Type B pancreatic cell (in vitro differentiated cells): ENCODE measurements at regions not wholly inside any gene's neighbourhood (a gene's known extent, or its start where the extent isn't known, plus 50 kb on each side); places are given as distances from the start of the nearest gene placed in this dataset.

ENCODE experiments used
- DNase-seq: peaks from one replicate; pipeline ENCODE4 v3.0.0; 2021; ENCODE audit warnings: mixed read lengths; ENCODE audit not compliant: unreplicated experiment; ENCODE audit errors: extremely low spot score
- H3K27ac Mint-ChIP-seq: 2 replicates; pipeline ENCODE4 v1.8.0; 2021; ENCODE audit warnings: mild to moderate bottlenecking, mixed read lengths
- H3K27me3 Mint-ChIP-seq: 2 replicates; pipeline ENCODE4 v1.8.0; 2021; ENCODE audit warnings: mixed read lengths
- H3K36me3 Mint-ChIP-seq: 2 replicates; pipeline ENCODE4 v1.8.0; 2021; ENCODE audit warnings: mixed read lengths
- H3K4me1 Mint-ChIP-seq: one replicate; pipeline ENCODE4 v1.8.0; 2021; ENCODE audit warnings: mixed read lengths; ENCODE audit not compliant: unreplicated experiment
- H3K4me3 Mint-ChIP-seq: 2 replicates; pipeline ENCODE4 v1.8.0; 2021; ENCODE audit warnings: mild to moderate bottlenecking, mixed read lengths
- H3K9me3 Mint-ChIP-seq: 2 replicates; pipeline ENCODE4 v1.8.0; 2021; ENCODE audit warnings: mixed read lengths
- CTCF ChIP-seq: fragments of 200-600 bp; sonication (generic); conservative IDR thresholded peaks from 2 replicates; pipeline ENCODE4 v1.5.0; 2021; ENCODE audit warnings: antibody characterized with exemption, mild to moderate bottlenecking

- no peak overlapping the region for H3K4me3 Mint-ChIP-seq
- no peaks in the 10 kb centered on the region for H3K9me3 Mint-ChIP-seq
- no peak overlapping the region for H3K27ac Mint-ChIP-seq
- H3K4me1 Mint-ChIP-seq: no peaks in the 10 kb centered on the region
- DNase-seq: no peak
- peaks cover 18% of the 10 kb centered on the region for H3K27me3 Mint-ChIP-seq
- H3K36me3 Mint-ChIP-seq: no peaks in the 10 kb centered on the region
- TF ChIP-seq CTCF: no peak
Measured at GRCh38 chr14:104371031-104371430, 208.5 kb upstream of the C14orf180 start.

GRCh38 chr14:104371917-104372316 lies 207.6 kb upstream of the C14orf180 start:
- no peak for TF ChIP-seq CTCF
- H3K27ac Mint-ChIP-seq: no peak overlapping the region
- H3K27me3 Mint-ChIP-seq: peaks cover 18% of the 10 kb centered on the region
- H3K9me3 Mint-ChIP-seq: no peaks in the 10 kb centered on the region
- no peak for DNase-seq
- H3K4me3 Mint-ChIP-seq: no peak overlapping the region
- no peaks in the 10 kb centered on the region for H3K4me1 Mint-ChIP-seq
- no peaks in the 10 kb centered on the region for H3K36me3 Mint-ChIP-seq

DNA sequence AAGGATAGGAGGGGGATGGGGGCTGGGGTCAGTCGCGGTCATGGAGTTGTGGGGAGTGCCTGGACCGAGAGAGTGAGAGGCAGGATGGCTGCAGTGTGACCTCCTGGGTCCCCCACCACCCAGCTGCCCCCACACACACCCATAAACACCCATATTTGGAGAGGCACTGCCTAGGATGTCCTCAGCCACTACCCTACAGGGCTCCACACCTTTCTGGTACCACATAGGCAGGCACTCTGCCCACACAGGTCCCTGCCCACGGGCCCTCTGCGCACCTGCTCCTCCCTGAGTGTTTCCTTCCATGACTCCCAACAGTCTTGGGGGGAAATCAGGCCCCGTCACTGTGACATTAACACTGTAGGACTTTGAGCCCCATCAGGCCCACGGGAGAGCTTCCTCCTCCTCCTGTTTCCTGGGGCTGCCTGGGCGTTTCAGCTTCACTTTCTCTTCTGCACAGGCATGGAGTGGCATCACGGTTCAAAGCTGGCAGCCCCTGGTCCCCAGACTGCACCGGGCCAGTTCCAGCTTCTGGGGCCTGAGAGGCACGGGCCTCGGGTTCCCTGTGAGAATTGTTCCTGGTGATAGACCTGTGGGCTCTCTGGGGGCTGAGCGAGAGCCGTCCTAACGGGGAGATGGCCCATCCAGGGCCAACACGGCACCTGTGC lies 207.0 kb upstream of the C14orf180 start:
- H3K4me1 Mint-ChIP-seq: no peaks in the 10 kb centered on the region
- H3K36me3 Mint-ChIP-seq: no peaks in the 10 kb centered on the region
- TF ChIP-seq CTCF: no peak
- no peak overlapping the region for H3K27ac Mint-ChIP-seq
- H3K4me3 Mint-ChIP-seq: no peak overlapping the region
- H3K27me3 Mint-ChIP-seq: peaks cover 22% of the 10 kb centered on the region
- DNase-seq: no peak
- no peaks in the 10 kb centered on the region for H3K9me3 Mint-ChIP-seq

- Mint-ChIP-seq H3K9me3 (no peaks in the 10 kb centered on the region), H3K27me3 (peaks cover 26% of the 10 kb centered on the region), H3K4me1 (no peaks in the 10 kb centered on the region), H3K36me3 (no peaks in the 10 kb centered on the region), H3K4me3 (no peak overlapping the region), H3K27ac (no peak overlapping the region)
- DNase-seq: no peak
- no peak for TF ChIP-seq CTCF
Measured at GRCh38 chr14:104373055-104373854, 206.3 kb upstream of the C14orf180 start.

DNA sequence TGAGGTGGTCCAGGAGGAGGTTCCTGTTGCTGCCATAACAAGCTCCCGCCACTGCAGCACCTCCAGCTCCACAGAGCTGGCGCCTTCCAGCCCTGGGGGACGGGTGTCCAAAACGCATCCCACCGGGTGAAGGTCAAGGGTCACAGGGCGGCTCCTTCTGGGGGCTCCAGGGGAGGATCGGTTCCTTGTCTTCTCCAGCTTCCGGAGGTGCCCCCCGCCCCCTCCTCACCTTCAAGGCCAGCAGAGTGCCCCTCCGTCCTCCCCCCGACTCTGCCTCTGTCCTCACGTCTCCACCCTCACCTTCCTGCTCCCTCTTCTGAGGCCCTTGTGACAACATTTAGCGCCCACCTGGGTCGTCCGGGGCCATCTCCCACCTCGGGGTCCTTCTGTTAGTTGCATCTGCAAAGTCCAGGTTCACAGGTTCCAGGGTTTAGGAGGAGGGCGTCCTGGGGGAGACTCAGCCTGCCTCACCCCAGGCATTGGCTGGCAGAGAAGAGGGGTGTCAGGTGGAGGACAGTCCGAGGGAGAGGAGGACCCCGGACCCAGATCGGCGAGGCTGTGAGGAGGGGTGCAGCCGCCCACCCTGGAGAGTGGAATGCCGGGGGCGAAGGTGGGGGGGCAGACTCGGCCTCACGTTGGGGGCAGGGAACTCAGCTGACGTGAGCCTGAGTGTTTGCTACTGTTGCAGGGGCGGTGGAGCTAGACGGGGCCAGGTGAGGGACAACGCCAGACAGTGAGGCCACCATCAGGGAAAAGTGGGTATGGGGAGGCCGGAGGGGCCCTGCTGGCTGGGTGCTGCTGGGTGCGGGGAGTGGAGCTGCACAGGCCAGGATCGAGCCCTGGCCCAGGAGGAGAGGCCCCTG lies 205.5 kb upstream of the C14orf180 start:
- Mint-ChIP-seq H3K36me3 (no peaks in the 10 kb centered on the region), H3K4me3 (no peak overlapping the region), H3K9me3 (no peaks in the 10 kb centered on the region), H3K4me1 (peaks cover 4% of the 10 kb centered on the region), H3K27me3 (peaks cover 33% of the 10 kb centered on the region), H3K27ac (no peak overlapping the region)
- DNase-seq: no peak
- no peak for TF ChIP-seq CTCF
